Transverse colon (tissue), 4 donors: ENCODE measurements at regions not wholly inside any gene's neighbourhood (a gene's known extent, or its start where the extent isn't known, plus 50 kb on each side); places are given as distances from the start of the nearest gene placed in this dataset.

ENCODE experiments used
- CTCF ChIP-seq, 5 experiments: fragments of 200-600 bp in 3 of 5; fragments of 450-650 bp in 2 of 5; sonication (generic) in 3 of 5; IDR thresholded peaks; 1 replicate in 2 of 5; 2 replicates in 3 of 5; pipeline ENCODE4 v1.5.1; 2016 to 2017; ENCODE audit warnings: antibody characterized with exemption in 5 of 5, inconsistent platforms in 3 of 5, mild to moderate bottlenecking in 2 of 5, moderate library complexity in 1 of 5
- EP300 ChIP-seq: sonication (generic); formaldehyde crosslinking; IDR thresholded peaks from one replicate; pipeline ENCODE4 v1.6.1; 2017; ENCODE audit warnings: antibody characterized with exemption, low read depth
- POLR2A ChIP-seq: fragments of 450-650 bp; IDR thresholded peaks from one replicate; pipeline ENCODE4 v1.6.1; 2016; ENCODE audit warnings: antibody characterized with exemption, mild to moderate bottlenecking, moderate library complexity
- POLR2AphosphoS5 ChIP-seq, 3 donors: sonication (generic); formaldehyde crosslinking; IDR thresholded peaks; one replicate each; pipeline ENCODE4 v1.6.1; 2016; ENCODE audit warnings: antibody characterized with exemption in 3 of 3

GRCh38 chr13:38528986-38529385, 157.9 kb upstream of the FREM2 start:
- no peak for TF ChIP-seq POLR2A
- no peak for TF ChIP-seq CTCF (IDR thresholded peaks at IDR 0.05)
- TF ChIP-seq POLR2AphosphoS5 (IDR thresholded peaks at IDR 0.05): no peak
- TF ChIP-seq EP300: no peak
